ENCODE measurements at regions not wholly inside any gene's neighbourhood (a gene's known extent, or its start where the extent isn't known, plus 50 kb on each side); places are given as distances from the start of the nearest gene placed in this dataset.

DNA sequence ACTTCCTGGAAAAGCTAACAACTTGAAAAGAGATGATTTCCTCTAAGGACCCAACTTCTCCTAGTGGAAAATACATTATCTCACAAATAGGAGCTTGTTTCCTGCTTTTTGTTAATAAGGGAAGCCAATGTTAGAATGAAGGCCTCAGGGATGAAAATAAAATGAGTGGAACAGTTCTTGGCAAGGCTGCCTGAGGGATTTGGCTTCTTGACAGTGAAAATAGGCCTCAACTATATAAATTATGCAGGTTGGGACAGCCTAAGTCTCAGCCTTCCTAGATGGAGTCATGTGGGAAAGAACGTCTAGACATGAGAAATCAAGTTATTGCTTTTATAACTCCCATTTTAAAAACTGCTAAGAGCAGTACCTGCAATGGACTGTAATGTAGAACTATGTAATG, 92.8 kb upstream of the FIBIN start:
- Histone ChIP-seq H3K27me3 (ENCODE audit: control insufficient read depth, insufficient read depth, low read length) (no peaks in the 10 kb centered on the region), H3K4me3 (ENCODE audit: low read depth, low read length) (no peak overlapping the region), H3K36me3 (ENCODE audit: control insufficient read depth, insufficient read depth, low read length) (no peaks in the 10 kb centered on the region)
- ChIA-PET CTCF (interaction anchor here (1.2 to 1.5 kb wide), 2 partner anchors 10 to 24 kb away, joined by 3 to 7 read pairs; no protein-coding TSS in a partner anchor), POLR2A (interaction anchor here (0.6 kb wide), 1 partner anchor 30 kb away, joined by 3 read pairs; no protein-coding TSS in a partner anchor)
- no peak for TF ChIP-seq CTCF (IDR thresholded peaks at IDR 0.05; ENCODE audit: insufficient read depth, low read depth, low read length)
- no peak for DNase-seq (ENCODE audit: low read depth)

DNA sequence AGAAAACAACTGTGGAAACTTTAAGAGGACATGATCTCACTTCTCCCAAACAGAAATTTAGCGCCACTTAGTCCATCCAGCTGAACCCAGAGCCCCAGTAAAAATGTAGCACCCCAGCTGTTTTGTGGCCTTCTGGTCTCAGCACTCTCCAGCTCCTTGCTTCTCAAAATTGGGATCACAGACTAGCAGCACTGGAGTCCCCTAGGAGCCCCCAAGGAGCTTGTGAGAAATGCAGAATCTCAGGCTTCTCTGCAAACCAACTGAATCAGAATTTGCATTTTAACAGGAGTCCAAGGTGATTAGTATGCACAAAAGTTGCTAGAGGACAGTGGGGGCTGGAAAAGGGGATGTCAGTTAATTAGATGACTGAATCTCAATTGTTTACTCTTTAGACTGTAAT, 89.8 kb upstream of the FIBIN start:
- DNase-seq (ENCODE audit: low read depth), result no peak
- no peaks in the 10 kb centered on the region for H3K36me3 ChIP-seq (ENCODE audit: control insufficient read depth, insufficient read depth, low read length)
- POLR2A ChIA-PET, result no interaction called here
- no peaks in the 10 kb centered on the region for H3K27me3 ChIP-seq (ENCODE audit: control insufficient read depth, insufficient read depth, low read length)
- H3K4me3 ChIP-seq (ENCODE audit: low read depth, low read length), result no peak overlapping the region
- CTCF ChIA-PET, result no interaction called here
- no peak for TF ChIP-seq CTCF (IDR thresholded peaks at IDR 0.05; ENCODE audit: insufficient read depth, low read depth, low read length)

- POLR2A ChIA-PET, result no interaction called here
- no peak for TF ChIP-seq CTCF (IDR thresholded peaks at IDR 0.05; ENCODE audit: insufficient read depth, low read depth, low read length)
- CTCF ChIA-PET, result no interaction called here
These were observed 89.1 kb upstream of the FIBIN start for GRCh38 chr11:26904801-26905200.

DNA sequence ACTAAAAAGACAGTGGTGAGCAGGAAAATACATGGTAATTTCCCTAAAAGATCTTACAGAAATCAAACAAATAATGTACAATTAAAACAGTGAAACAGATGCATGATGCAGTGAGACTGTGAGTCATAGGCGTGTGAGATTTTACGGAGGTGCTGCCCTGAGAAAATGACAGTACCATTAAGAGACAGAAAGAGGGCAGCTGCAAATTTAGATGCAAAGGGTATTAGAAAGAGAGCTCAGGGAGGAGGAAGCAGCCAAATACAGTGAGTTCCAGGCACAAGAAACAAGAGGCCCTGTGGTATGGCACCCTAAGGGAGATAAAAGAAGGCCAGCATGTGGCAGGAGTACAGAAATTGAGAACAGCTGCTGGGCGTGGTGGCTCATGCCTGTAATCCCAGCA, 88.5 kb upstream of the FIBIN start:
- CTCF ChIA-PET, result no interaction called here
- POLR2A ChIA-PET, result no interaction called here
- 0 out of 2 replicates have a peak, but pooled peaks have one; percentile 5 for TF ChIP-seq CTCF (IDR thresholded peaks at IDR 0.05; ENCODE audit: insufficient read depth, low read depth, low read length)

More at GRCh38 chr11:26904801-26905200, 89.1 kb upstream of the FIBIN start:
- Histone ChIP-seq H3K36me3 (ENCODE audit: control insufficient read depth, insufficient read depth, low read length) (no peaks in the 10 kb centered on the region), H3K27me3 (ENCODE audit: control insufficient read depth, insufficient read depth, low read length) (no peaks in the 10 kb centered on the region), H3K4me3 (ENCODE audit: low read depth, low read length) (no peak overlapping the region)
- DNase-seq (ENCODE audit: low read depth), result no peak

DNA sequence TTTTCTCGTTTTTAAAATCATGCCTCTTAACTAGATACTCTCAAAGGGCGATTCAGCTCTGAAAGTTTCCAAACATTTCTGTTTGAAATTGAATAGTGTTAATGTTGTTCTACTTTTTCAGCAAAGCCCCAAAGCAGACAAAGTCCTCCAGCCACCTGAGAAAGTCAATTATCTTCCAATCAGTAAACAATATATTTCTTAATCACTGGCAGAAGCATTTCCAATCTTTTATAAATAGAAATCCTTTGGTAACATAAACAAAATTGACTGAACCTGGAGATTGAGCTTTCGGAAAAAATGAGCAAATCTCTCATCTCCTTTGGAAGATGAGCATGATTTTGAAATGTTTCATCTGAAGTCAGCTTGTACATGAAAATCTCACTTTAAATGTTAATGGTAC, 84.4 kb upstream of the FIBIN start:
- Histone ChIP-seq H3K27me3 (ENCODE audit: control insufficient read depth, insufficient read depth, low read length) (no peaks in the 10 kb centered on the region; the same call in 1 of the 2 replicates), H3K4me3 (ENCODE audit: low read depth, low read length) (no peak overlapping the region), H3K36me3 (ENCODE audit: control insufficient read depth, insufficient read depth, low read length) (no peaks in the 10 kb centered on the region)
- DNase-seq (ENCODE audit: low read depth), result no peak
- CTCF ChIA-PET, result no interaction called here
- TF ChIP-seq CTCF (IDR thresholded peaks at IDR 0.05; ENCODE audit: insufficient read depth, low read depth, low read length), result no peak
- POLR2A ChIA-PET, result no interaction called here

More for the DNA sequence above, 88.5 kb upstream of the FIBIN start:
- peak; percentile 15 for DNase-seq (ENCODE audit: low read depth)
- H3K36me3 ChIP-seq (ENCODE audit: control insufficient read depth, insufficient read depth, low read length), result no peaks in the 10 kb centered on the region
- no peaks in the 10 kb centered on the region for H3K27me3 ChIP-seq (ENCODE audit: control insufficient read depth, insufficient read depth, low read length)
- H3K4me3 ChIP-seq (ENCODE audit: low read depth, low read length), result no peak overlapping the region

Measured in BJ (cell line).